Stomach (tissue), 4 donors: ENCODE measurements at regions not wholly inside any gene's neighbourhood (a gene's known extent, or its start where the extent isn't known, plus 50 kb on each side); places are given as distances from the start of the nearest gene placed in this dataset.

ENCODE experiments used
- POLR2AphosphoS5 ChIP-seq, 3 donors: sonication (generic); formaldehyde crosslinking; IDR thresholded peaks; one replicate each; pipeline ENCODE4 v1.6.1; 2016; ENCODE audit warnings: antibody characterized with exemption in 3 of 3
- TF ChIP-seq, protein P1 (sequence below), 7 experiments: fragments of 450-650 bp in 4 of 7; fragments of 200-600 bp in 3 of 7; sonication (generic) in 3 of 7; IDR thresholded peaks; one replicate each; pipeline ENCODE4 v1.5.1; 2016 to 2019; ENCODE audit warnings: antibody characterized with exemption in 7 of 7, control low read depth in 2 of 7, mild to moderate bottlenecking in 1 of 7

DNA sequence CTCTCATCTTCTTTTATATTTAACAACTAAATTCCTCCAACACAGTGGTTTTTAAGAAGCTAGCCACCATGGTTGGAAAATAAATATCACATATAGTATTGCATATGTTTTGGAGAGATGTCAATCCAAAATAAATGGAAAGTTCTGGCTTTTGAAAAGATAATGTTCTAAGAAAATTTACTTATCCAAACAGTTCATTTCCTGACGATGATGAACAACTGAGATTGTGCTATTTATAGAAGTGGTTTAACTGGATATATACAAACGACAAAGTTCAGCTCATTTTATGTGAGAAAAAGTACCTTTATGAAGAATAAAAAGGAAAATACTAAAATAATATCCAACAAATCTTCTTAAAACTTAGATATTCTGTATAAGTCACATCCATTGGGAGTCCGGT lies 174.7 kb downstream of the MZT1 start:
- TF ChIP-seq, protein P1, sequence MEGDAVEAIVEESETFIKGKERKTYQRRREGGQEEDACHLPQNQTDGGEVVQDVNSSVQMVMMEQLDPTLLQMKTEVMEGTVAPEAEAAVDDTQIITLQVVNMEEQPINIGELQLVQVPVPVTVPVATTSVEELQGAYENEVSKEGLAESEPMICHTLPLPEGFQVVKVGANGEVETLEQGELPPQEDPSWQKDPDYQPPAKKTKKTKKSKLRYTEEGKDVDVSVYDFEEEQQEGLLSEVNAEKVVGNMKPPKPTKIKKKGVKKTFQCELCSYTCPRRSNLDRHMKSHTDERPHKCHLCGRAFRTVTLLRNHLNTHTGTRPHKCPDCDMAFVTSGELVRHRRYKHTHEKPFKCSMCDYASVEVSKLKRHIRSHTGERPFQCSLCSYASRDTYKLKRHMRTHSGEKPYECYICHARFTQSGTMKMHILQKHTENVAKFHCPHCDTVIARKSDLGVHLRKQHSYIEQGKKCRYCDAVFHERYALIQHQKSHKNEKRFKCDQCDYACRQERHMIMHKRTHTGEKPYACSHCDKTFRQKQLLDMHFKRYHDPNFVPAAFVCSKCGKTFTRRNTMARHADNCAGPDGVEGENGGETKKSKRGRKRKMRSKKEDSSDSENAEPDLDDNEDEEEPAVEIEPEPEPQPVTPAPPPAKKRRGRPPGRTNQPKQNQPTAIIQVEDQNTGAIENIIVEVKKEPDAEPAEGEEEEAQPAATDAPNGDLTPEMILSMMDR (IDR thresholded peaks at IDR 0.05) = no peak
- no peak for TF ChIP-seq POLR2AphosphoS5 (IDR thresholded peaks at IDR 0.05)
